ENCODE measurements at regions not wholly inside any gene's neighbourhood (a gene's known extent, or its start where the extent isn't known, plus 50 kb on each side); places are given as distances from the start of the nearest gene placed in this dataset.

GRCh38 chr22:48612077-48612995, 1215.3 kb downstream of the BRD1 start:
- no peak for DNase-seq (ENCODE audit: low spot score in 2 of 2)
- Histone ChIP-seq H3K4me1 (peaks cover 0 to 13% (median 0%) of the 10 kb centered on the region in 4 donors), H3K27me3 (no peaks in the 10 kb centered on the region), H3K27ac (peak overlapping the region in 1 of 4 donors; percentile 3), H3K4me3 (no peak overlapping the region), H3K36me3 (peaks cover 0 to 2% (median 0%) of the 10 kb centered on the region in 3 donors), H3K9me3 (no peaks in the 10 kb centered on the region)
- TF ChIP-seq POLR2A (IDR thresholded peaks at IDR 0.05): no peak
- no peak for TF ChIP-seq EP300 (IDR thresholded peaks at IDR 0.05)
- TF ChIP-seq CTCF (IDR thresholded peaks at IDR 0.05): no peak
- 77 to 80% methylated on average over 30 of the region's 33 CpGs for WGBS, 2 donors

DNA sequence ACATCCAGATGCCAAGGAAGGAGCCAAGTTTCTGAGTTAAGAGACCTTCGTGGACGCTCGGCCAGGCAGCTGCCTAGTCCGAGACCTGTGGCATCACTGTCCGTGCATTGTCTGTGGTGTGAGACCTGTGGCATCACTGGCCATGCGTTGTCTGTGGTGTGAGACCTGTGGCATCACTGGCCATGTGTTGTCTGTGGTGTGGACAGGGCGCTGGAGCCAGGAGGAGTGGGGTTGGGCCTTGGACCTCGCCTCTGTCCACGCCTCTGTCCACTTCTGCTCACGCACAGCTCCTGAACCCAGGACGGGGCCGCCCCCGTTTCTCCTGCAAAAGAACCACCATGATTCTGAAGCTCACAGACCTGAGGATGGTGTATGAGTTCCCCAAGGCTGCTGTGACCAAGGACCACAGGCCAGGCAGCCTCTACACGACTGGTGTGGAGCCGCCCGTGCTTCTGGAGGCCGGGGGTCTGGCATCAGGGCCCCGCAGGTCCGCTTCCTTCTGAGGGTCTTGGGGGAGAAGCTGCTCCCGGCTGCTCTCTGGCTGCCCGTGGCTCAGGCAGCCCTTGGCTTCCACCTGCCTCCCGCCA, 1218.3 kb downstream of the BRD1 start:
- WGBS, 2 donors: 93% methylated on average over 15 to 22 of the region's 22 CpGs
- Histone ChIP-seq H3K9me3 (no peaks in the 10 kb centered on the region), H3K4me1 (peaks cover 0 to 15% (median 0%) of the 10 kb centered on the region in 4 donors), H3K36me3 (no peaks in the 10 kb centered on the region), H3K27me3 (no peaks in the 10 kb centered on the region), H3K4me3 (no peak overlapping the region), H3K27ac (no peak overlapping the region)
- DNase-seq (ENCODE audit: low spot score in 2 of 2): no peak
- TF ChIP-seq CTCF (IDR thresholded peaks at IDR 0.05) (no peak), POLR2A (IDR thresholded peaks at IDR 0.05) (no peak)

GRCh38 chr22:48607901-48608662, 1219.6 kb downstream of the BRD1 start:
- WGBS, 2 donors: 62 to 63% methylated on average over 23 of the region's 23 CpGs
- Histone ChIP-seq H3K4me1 (peaks cover 0 to 23% (median 2%) of the 10 kb centered on the region in 4 donors), H3K27ac (peak overlapping the region in 1 of 4 donors; percentile 50), H3K36me3 (no peaks in the 10 kb centered on the region), H3K27me3 (no peaks in the 10 kb centered on the region), H3K4me3 (no peak overlapping the region), H3K9me3 (no peaks in the 10 kb centered on the region)
- no peak for DNase-seq (ENCODE audit: low spot score in 2 of 2)
- no peak for TF ChIP-seq CTCF (IDR thresholded peaks at IDR 0.05)
- TF ChIP-seq POLR2A (IDR thresholded peaks at IDR 0.05): no peak
- TF ChIP-seq EP300 (IDR thresholded peaks at IDR 0.05): no peak

- Histone ChIP-seq H3K27ac (no peak overlapping the region), H3K36me3 (no peaks in the 10 kb centered on the region), H3K4me1 (peaks cover 0 to 30% (median 2%) of the 10 kb centered on the region in 4 donors), H3K4me3 (no peak overlapping the region), H3K9me3 (no peaks in the 10 kb centered on the region), H3K27me3 (no peaks in the 10 kb centered on the region)
- WGBS, 2 donors: 91 to 94% methylated on average over 13 to 16 of the region's 16 CpGs
- TF ChIP-seq CTCF (IDR thresholded peaks at IDR 0.05) (no peak), POLR2A (IDR thresholded peaks at IDR 0.05) (no peak), EP300 (IDR thresholded peaks at IDR 0.05) (no peak)
- no peak for DNase-seq (ENCODE audit: low spot score in 2 of 2)
Measured at GRCh38 chr22:48606684-48607307, 1220.9 kb downstream of the BRD1 start.

Measured in tibial nerve (tissue), 4 donors.